HG03442 (cell line): ENCODE measurements at regions not wholly inside any gene's neighbourhood (a gene's known extent, or its start where the extent isn't known, plus 50 kb on each side); places are given as distances from the start of the nearest gene placed in this dataset.
"Not testable (repeated sequence)": the region's sequence is repeated elsewhere in the genome, so short reads cannot be mapped to it uniquely, and the experiment has no call there.

Experiments
- ATAC-seq: cut with Tn5 transposase; IDR thresholded peaks from one replicate; pipeline ENCODE4 v1.9.1; 2021; ENCODE audit warnings: mild to moderate bottlenecking, moderate library complexity; ENCODE audit not compliant: unreplicated experiment

DNA sequence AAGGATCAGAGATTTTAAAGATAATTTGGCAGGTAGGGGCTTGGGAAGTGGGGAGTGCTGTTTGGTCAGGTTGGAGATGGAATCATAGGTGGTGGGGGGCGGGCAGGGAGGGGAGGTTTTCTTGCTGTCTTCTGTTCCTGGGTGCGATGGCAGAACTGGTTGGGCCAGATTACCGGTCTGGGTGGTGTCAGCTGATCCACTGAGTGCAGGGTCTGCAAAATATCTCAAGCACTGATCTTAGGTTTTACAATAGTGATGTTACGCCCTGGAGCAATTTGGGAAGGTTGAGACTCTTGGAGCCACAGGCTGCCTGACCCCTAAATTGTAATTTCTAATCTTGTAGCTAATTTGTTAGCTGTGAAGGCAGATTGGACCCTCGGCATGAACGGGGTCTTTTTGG, 78.0 kb upstream of the PARP8 start:
- ATAC-seq = not testable (repeated sequence)

DNA sequence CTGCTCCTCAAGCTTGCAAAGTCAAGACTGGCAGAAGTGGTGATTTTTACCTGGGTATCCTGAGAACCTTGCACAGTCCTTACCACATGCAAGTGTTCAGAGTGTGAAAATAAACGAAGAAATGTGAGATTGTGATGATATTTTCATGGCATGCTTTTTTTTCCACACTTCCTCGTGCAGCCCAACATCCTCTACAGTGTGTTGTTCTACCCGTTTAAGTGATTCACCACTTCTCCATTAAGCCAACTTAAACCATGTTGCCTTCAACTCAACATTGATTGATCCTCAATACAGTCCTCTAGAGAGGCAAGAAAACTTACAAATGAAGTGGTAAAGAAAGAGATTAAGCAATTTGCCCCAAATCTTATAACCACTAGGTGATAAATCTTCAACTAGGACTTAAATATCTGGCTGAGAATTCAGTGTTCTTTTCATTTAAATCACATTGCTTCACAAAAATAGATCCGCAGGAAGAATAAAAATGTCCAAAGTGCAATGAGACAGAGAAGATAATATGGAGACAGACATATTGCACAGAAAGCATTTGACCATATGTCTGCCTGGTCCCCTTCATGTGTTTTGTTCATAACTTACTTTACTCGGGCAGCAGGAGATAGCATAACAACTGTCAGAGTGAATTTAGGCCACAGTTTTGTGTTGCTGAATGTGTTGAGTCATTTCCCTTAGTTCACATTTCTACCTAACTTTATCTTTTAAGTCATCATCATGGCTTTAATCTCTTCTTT, 75.8 kb upstream of the PARP8 start:
- not testable (repeated sequence) for ATAC-seq

DNA sequence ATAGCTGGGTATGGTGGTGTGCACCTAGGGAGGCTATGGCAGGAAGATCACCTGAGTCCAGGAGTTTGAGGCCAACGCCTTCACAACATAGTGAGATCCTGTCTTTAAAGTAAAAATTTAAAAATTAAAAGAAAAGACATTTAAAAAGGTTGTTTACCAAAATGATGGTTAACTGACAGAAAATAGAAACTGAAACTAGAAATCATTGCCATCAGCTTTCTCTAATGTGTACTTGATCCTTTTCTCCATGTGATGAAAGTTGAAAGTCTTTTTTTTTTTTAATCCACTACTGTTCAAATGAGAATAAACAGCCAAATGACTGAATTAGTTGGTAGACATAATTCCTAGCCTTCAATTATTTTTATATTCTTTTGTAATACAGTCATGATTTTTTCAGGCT, 75.1 kb upstream of the PARP8 start:
- ATAC-seq = not testable (repeated sequence)

DNA sequence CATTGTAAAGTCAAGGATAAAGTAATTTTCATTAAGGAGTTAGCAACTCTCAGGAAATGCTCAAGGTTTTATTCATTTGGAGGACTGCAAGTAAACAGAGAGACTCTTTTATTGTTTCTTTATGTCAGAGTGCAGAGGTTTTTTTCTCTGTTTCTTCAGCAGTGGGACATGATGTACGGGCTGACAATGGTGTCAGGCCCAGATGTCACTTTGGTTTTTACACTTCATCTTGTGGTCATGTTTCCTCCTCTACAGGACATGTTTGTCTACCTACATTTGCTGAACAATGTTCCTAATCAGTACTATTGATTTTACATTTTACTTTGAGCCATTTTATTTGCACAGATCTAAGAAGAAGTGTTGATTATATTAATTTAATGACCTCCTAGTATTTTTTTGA, 72.8 kb upstream of the PARP8 start:
- no peak for ATAC-seq

DNA sequence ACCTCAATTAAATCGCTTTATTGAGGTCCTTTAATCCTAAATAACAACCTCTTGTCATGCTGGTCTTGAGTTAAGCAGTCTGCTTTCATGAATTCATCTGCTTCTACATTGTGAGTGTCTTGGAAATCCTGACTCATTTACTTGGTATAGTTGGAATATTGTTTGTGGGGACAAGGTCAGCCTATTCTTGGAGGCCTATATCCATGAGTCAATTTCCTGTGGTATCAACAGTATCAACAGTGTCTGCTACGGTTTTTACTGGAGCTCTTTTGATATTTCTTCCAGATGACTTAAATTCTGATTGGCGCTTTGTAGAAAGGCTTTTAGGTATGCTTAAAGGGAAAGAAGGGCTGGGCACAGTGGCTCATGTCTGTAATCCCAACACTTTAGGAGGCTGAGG, 71.2 kb upstream of the PARP8 start:
- ATAC-seq = no peak

DNA sequence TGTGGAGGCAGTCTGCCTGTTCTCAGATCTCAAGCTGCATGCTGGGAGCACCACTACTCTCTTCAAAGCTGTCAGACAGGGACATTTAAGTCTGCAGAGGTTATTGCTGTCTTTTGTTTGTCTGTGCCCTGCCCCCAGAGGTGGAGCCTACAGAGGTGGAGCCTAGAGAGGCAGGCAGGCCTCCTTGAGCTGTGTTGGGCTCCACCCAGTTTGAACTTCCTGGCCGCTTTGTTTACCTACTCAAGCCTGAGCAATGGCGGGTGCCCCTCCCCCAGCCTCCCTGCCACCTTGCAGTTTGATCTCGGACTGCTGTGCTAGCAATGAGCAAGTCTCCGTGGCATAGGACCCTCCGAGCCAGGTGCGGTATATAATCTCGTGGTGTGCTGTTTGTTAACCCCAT, 64.9 kb upstream of the PARP8 start:
- not testable (repeated sequence) for ATAC-seq

DNA sequence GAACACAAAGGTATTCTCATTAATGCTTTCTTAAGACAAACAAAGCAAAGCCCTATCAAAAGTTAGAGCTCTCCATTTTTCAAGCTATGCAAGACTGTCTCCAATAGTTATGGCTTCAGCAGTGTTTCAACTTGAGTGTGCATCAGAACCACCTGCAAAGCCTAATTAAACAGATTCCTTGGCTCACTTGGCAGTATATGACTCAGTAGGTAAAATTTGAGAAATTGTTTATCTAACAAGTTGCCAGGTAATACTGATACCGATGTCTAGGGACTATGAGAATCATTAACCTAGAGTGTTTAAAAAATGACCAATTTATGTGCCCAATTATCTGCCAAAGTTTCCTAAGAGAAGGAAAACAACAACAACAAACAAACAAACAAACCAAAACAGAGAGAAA, 60.3 kb upstream of the PARP8 start:
- no peak for ATAC-seq

DNA sequence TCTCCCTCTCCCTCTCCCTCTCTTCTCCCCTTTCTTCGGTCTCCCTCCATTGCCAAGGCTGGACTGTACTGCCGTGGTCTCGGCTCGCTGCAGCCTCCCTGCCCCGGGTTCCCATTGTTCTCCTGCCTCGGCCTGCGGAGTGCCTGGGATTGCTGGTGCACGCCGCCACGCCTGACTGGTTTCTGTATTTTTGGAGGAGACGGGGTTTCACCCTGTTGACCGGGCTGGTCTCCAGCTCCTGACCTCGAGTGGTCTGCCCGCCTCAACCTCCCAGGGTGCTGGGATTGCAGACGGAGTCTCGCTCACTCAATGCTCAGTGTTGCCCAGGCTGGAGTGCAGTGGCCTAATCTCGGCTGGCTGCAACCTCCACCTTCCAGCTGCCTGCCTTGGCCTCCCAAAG, 59.0 kb upstream of the PARP8 start:
- not testable (repeated sequence) for ATAC-seq

DNA sequence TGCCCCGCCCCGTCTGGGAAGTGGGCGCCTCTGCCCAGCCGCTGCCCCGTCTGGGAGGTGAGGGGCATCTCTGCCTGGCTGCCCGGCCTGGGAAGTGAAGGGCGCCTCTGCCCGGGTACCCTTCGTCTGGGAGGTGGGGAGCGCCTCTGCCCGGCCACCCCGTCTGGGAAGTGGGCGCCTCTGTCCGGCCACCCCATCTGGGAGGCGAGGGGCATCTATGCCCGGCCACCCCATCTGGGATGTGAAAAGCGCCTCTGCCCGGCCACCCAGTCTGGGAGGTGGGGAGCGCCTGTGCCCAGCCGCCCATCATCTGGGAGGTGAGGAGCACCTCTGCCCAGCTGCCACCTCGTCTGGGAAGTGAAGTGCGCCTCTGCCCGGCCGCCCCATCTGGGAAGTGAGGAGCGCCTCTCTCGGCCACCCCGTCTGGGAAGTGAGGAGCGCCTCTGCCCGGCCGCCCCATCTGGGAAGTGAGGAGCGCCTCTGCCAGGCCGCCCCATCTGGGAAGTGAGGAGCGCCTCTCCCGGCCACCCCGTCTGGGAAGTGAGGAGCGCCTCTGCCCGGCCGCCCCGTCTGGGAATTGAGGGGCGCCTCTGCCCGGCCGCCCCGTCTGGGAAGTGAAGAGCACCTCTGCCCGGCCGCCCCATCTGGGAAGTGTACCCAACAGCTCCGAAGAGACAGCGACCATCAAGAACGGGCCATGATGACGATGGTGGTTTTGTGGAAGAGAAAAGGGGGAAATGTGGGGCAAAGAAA, 58.3 kb upstream of the PARP8 start:
- ATAC-seq = not testable (repeated sequence)

DNA sequence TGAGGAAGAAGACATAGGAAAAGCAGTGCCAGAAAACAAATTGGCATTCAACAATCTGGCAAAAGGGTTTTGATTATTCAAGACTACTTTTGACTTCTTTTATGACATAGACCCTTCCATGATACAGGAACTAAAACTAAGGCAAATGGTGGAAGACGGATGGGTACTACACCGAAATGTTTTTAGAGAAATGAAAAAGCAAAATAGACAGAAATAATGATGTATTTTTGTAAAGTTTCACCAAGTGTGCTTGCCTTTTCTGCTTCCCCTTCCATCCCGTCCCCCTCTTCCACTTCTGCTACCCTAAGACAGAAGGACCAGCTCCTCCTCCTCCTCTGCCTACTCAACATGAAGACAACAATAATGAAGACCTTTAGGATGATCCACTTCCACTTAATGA, 53.4 kb upstream of the PARP8 start:
- ATAC-seq = not testable (repeated sequence)
